K562 (cell line): ENCODE measurements at regions not wholly inside any gene's neighbourhood (a gene's known extent, or its start where the extent isn't known, plus 50 kb on each side); places are given as distances from the start of the nearest gene placed in this dataset.

Source experiments
- CBFA2T3 ChIP-seq: fragments of 450-650 bp; IDR thresholded peaks from 2 replicates; pipeline ENCODE4 v1.6.1; 2017
- CTCF ChIP-seq, 3 experiments: IDR thresholded peaks in 2 of 3; conservative IDR thresholded peaks in 1 of 3; 2 replicates each; pipeline ENCODE4 v1.5.1; 2011 to 2012; ENCODE audit warnings: low read length in 3 of 3, mild to moderate bottlenecking in 3 of 3, control low read depth in 2 of 3, improper control_type of control experiment in 1 of 3, inconsistent platforms in 1 of 3, low read depth in 1 of 3, mixed read lengths in 1 of 3, moderate library complexity in 1 of 3; ENCODE audit not compliant: insufficient read depth in 2 of 3
- RBBP5 ChIP-seq: fragments of 200-600 bp; sonication (generic); IDR thresholded peaks from 2 replicates; pipeline ENCODE4 v1.6.1; 2012; ENCODE audit warnings: borderline replicate concordance, mild to moderate bottlenecking, low read length, control low read depth, inconsistent platforms; ENCODE audit not compliant: insufficient read depth, poor library complexity, severe bottlenecking
- RHOXF2B ChIP-seq: fragments of 250-450 bp; sonication (Bioruptor Pico); conservative IDR thresholded peaks from 2 replicates; pipeline ENCODE4 v1.5.1; 2021
- ZNF589 ChIP-seq: fragments of 200-800 bp; sonication (Bioruptor generic); IDR thresholded peaks from 2 replicates; pipeline ENCODE4 v1.6.1; 2016; ENCODE audit warnings: low read depth, missing genetic modification characterization, missing compliant biosample characterization

GRCh38 chr21:21864321-21864840 is 866.2 kb downstream of the NCAM2 start:
- TF ChIP-seq ZNF589 (CRISPR knock-in tag) = no peak
- no peak for TF ChIP-seq RHOXF2B (CRISPR knock-in tag)
- TF ChIP-seq CTCF (IDR thresholded peaks at IDR 0.05 in 2 of 3, conservative IDR thresholded peaks at IDR 0.05 in 1 of 3; ENCODE audit: insufficient read depth in 2 of 3, low read depth in 1 of 3, low read length in 3 of 3) = no peak
- TF ChIP-seq CBFA2T3 = no peak
- no peak for TF ChIP-seq RBBP5
